ENCODE measurements at regions not wholly inside any gene's neighbourhood (a gene's known extent, or its start where the extent isn't known, plus 50 kb on each side); places are given as distances from the start of the nearest gene placed in this dataset.

DNA sequence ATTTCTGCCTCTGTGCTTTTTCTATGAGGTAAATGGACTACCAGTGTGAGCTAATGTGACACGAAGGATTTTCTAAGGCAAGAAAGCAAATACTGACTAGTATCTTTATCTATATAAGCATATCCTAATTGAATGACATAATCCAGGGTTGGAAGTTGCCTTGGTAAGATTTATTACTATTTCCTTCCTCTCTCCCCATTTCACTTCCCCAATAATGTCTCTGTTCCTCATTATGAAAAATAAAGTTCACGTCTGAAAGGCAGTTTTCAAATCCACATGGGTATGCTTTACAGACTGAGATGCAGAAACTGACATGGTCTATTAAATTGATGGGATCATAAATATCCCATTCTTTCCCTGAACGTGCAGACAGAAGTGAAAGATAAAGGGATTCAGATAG is 86.0 kb downstream of the DTWD1 start:
- TF ChIP-seq, protein P1, sequence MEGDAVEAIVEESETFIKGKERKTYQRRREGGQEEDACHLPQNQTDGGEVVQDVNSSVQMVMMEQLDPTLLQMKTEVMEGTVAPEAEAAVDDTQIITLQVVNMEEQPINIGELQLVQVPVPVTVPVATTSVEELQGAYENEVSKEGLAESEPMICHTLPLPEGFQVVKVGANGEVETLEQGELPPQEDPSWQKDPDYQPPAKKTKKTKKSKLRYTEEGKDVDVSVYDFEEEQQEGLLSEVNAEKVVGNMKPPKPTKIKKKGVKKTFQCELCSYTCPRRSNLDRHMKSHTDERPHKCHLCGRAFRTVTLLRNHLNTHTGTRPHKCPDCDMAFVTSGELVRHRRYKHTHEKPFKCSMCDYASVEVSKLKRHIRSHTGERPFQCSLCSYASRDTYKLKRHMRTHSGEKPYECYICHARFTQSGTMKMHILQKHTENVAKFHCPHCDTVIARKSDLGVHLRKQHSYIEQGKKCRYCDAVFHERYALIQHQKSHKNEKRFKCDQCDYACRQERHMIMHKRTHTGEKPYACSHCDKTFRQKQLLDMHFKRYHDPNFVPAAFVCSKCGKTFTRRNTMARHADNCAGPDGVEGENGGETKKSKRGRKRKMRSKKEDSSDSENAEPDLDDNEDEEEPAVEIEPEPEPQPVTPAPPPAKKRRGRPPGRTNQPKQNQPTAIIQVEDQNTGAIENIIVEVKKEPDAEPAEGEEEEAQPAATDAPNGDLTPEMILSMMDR (IDR thresholded peaks at IDR 0.05; ENCODE audit: low read depth, low read length), result no peak
- H3K27ac ChIP-seq (ENCODE audit: low read depth, low read length), result no peak overlapping the region
- DNase-seq (ENCODE audit: low read depth, low spot score), result no peak
- CTCF ChIA-PET, result no interaction called here
- H3K9me3 ChIP-seq (ENCODE audit: control insufficient read depth, insufficient read depth, low read length), result peaks cover 6% of the 10 kb centered on the region
- H3K27me3 ChIP-seq (ENCODE audit: control insufficient read depth, insufficient read depth, low read length), result no peaks in the 10 kb centered on the region
- POLR2A ChIA-PET, result interaction anchor here (0.6 kb wide), 1 partner anchor 9 kb away, joined by 5 read pairs; no protein-coding TSS in a partner anchor
- H3K4me3 ChIP-seq (ENCODE audit: low read depth, low read length), result no peak overlapping the region

DNA sequence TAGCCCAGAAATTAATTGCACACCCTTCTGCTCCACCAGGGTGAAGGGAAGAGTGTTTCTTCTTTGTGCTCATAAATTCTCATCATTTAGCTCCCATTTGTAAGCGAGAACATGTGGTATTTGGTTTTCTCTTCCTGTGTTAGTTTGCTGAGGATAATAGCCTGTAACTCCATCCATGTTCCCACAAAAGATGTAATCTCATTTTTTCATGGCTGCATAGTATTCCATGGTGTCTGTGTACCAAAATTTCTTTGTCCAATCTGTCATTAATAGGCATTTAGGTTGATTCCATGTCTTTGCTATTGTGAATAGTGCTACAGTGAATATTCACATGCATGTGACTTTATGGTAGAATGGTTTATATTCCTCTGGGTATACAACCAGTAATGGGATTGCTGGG is 86.8 kb downstream of the DTWD1 start:
- ChIA-PET POLR2A (no interaction called here), CTCF (no interaction called here)
- no peaks in the 10 kb centered on the region for H3K27me3 ChIP-seq (ENCODE audit: control insufficient read depth, insufficient read depth, low read length)
- H3K4me3 ChIP-seq (ENCODE audit: low read depth, low read length), result no peak overlapping the region
- peaks cover 6% of the 10 kb centered on the region for H3K9me3 ChIP-seq (ENCODE audit: control insufficient read depth, insufficient read depth, low read length)
- DNase-seq (ENCODE audit: low read depth, low spot score), result no peak
- TF ChIP-seq, protein P1 (IDR thresholded peaks at IDR 0.05; ENCODE audit: low read depth, low read length), result no peak
- H3K27ac ChIP-seq (ENCODE audit: low read depth, low read length), result no peak overlapping the region

DNA sequence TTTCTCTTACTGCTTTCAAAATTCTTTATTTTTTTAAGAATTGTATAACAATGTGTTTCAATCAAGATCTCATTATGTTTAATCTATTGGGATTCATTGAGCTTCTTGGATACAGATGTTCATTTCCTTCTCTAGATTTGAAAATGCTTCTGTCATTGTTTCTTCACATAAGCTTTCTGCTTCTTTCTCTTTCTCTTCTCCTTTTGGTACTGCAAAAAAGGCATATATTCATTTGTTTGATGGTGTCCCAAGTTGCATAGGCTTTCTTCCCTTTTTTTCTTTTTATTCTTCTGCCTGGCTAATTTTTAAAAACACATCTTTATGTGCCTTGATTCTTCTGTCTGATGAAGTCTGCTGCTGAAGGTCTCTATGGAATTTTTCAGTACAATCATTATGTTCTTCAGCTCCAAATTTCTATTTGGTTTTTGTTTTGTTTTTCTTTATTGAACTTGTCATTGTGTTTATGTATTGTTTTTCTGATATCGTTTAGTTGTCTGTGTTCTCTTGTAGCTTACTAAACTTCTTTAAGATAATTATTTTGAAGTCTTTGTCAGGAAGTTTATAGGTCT is 88.9 kb downstream of the DTWD1 start:
- CTCF ChIA-PET, result no interaction called here
- peaks cover 6% of the 10 kb centered on the region for H3K9me3 ChIP-seq (ENCODE audit: control insufficient read depth, insufficient read depth, low read length)
- POLR2A ChIA-PET, result no interaction called here
- TF ChIP-seq, protein P1 (IDR thresholded peaks at IDR 0.05; ENCODE audit: low read depth, low read length), result no peak
- DNase-seq (ENCODE audit: low read depth, low spot score), result no peak
- H3K27me3 ChIP-seq (ENCODE audit: control insufficient read depth, insufficient read depth, low read length), result no peaks in the 10 kb centered on the region
- H3K27ac ChIP-seq (ENCODE audit: low read depth, low read length), result no peak overlapping the region
- H3K4me3 ChIP-seq (ENCODE audit: low read depth, low read length), result no peak overlapping the region

DNA sequence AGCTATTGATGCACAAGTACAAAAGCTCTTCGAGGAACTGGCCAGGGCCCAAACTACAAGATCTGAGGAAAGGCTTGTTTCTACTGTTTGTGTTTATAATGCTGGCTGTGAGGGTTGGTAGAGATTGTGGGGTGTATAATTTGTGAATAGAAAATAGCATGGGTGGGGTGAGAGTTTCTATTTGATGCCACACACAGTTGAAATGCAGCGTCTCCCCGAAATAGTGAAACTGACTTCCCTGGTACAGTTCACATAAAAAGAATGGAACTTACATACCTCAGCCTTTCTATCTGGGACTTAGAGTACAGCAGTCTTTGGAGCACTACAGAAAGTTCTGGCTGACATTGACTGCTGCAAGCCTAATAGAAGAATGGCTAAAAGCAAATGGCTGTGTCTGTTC is 91.3 kb downstream of the DTWD1 start:
- ChIA-PET CTCF (no interaction called here), POLR2A (no interaction called here)
- Histone ChIP-seq H3K9me3 (ENCODE audit: control insufficient read depth, insufficient read depth, low read length) (peaks cover 6% of the 10 kb centered on the region), H3K27ac (ENCODE audit: low read depth, low read length) (no peak overlapping the region), H3K27me3 (ENCODE audit: control insufficient read depth, insufficient read depth, low read length) (no peaks in the 10 kb centered on the region), H3K4me3 (ENCODE audit: low read depth, low read length) (no peak overlapping the region)
- DNase-seq (ENCODE audit: low read depth, low spot score), result no peak
- TF ChIP-seq, protein P1 (IDR thresholded peaks at IDR 0.05; ENCODE audit: low read depth, low read length), result no peak

DNA sequence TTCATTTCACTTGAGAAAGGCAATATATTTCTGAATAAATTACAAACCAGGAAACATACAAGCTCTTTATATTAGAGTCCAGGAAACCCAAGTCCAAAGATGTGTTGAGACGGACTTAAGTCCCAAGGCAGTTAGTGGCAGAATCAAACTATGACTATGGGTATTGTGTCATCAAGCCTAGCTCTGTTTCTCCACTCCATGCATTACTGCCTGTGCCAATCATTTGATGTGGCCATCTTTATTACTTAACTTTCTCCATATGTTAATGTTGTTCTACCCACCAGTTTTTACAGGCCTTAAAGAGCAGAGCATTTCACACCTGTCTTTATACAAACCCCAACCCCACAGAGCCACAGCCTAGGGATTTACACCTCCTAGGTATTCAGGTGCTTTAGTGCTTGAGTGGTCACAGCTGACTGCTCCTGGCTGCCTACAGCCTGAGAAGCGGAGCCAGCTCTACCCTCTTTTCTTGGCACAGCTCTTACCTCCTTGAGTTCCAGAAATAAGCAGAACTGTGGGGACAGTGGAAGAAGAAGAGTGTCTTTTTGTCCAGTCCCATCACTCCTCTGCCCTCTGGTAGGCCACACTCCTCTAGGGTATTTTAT is 92.1 kb downstream of the DTWD1 start:
- ChIA-PET CTCF (no interaction called here), POLR2A (no interaction called here)
- no peak overlapping the region for H3K27ac ChIP-seq (ENCODE audit: low read depth, low read length)
- TF ChIP-seq, protein P1 (IDR thresholded peaks at IDR 0.05; ENCODE audit: low read depth, low read length), result no peak
- DNase-seq (ENCODE audit: low read depth, low spot score), result no peak
- no peak overlapping the region for H3K4me3 ChIP-seq (ENCODE audit: low read depth, low read length)
- no peaks in the 10 kb centered on the region for H3K27me3 ChIP-seq (ENCODE audit: control insufficient read depth, insufficient read depth, low read length)
- peaks cover 6% of the 10 kb centered on the region for H3K9me3 ChIP-seq (ENCODE audit: control insufficient read depth, insufficient read depth, low read length)

Data from AG04450 (cell line).